Medulla oblongata (tissue), 1 donor: ENCODE measurements at regions not wholly inside any gene's neighbourhood (a gene's known extent, or its start where the extent isn't known, plus 50 kb on each side); places are given as distances from the start of the nearest gene placed in this dataset.

Experiments used
- DNase-seq: peaks from one replicate; pipeline ENCODE4 v3.0.0-alpha.2; 2015; ENCODE audit errors: extremely low spot score

GRCh38 chr3:28903171-28903601 is 377.7 kb upstream of the RBMS3 start:
- DNase-seq, result no peak

- no peak for DNase-seq
Measured at GRCh38 chr3:28905798-28906197, 375.1 kb upstream of the RBMS3 start.

GRCh38 chr3:28906561-28907310 is 374.1 kb upstream of the RBMS3 start:
- no peak for DNase-seq

GRCh38 chr3:28907616-28908015 is 373.3 kb upstream of the RBMS3 start:
- DNase-seq, result no peak

GRCh38 chr3:28912120-28912885 is 368.6 kb upstream of the RBMS3 start:
- no peak for DNase-seq

GRCh38 chr3:28915741-28916500 is 364.9 kb upstream of the RBMS3 start:
- DNase-seq, result peak; percentile 57

GRCh38 chr3:28916713-28917499 is 364.0 kb upstream of the RBMS3 start:
- peak; percentile 91 for DNase-seq

GRCh38 chr3:28917895-28918475 is 362.9 kb upstream of the RBMS3 start:
- DNase-seq, result no peak

GRCh38 chr3:28922376-28922775 is 358.5 kb upstream of the RBMS3 start:
- DNase-seq, result no peak

- DNase-seq, result no peak
Measured at GRCh38 chr3:28923994-28924393, 356.9 kb upstream of the RBMS3 start.

- DNase-seq, result no peak
Measured at GRCh38 chr3:28924744-28925360, 356.0 kb upstream of the RBMS3 start.

- no peak for DNase-seq
Measured at GRCh38 chr3:28933337-28933736, 347.5 kb upstream of the RBMS3 start.

GRCh38 chr3:28934126-28934813 is 346.6 kb upstream of the RBMS3 start:
- DNase-seq, result no peak

- no peak for DNase-seq
Measured at GRCh38 chr3:28935146-28935545, 345.7 kb upstream of the RBMS3 start.

- no peak for DNase-seq
Measured at GRCh38 chr3:28936154-28936553, 344.7 kb upstream of the RBMS3 start.

- peak; percentile 74 for DNase-seq
Measured at GRCh38 chr3:28940530-28940929, 340.3 kb upstream of the RBMS3 start.

- no peak for DNase-seq
Measured at GRCh38 chr3:28940994-28941393, 339.9 kb upstream of the RBMS3 start.

GRCh38 chr3:28947061-28947460 is 333.8 kb upstream of the RBMS3 start:
- no peak for DNase-seq

GRCh38 chr3:28947751-28948150 is 333.1 kb upstream of the RBMS3 start:
- no peak for DNase-seq

GRCh38 chr3:28948685-28949084 is 332.2 kb upstream of the RBMS3 start:
- no peak for DNase-seq
